Stomach (tissue), 4 donors: ENCODE measurements at regions not wholly inside any gene's neighbourhood (a gene's known extent, or its start where the extent isn't known, plus 50 kb on each side); places are given as distances from the start of the nearest gene placed in this dataset.

ENCODE experiments used
- CTCF ChIP-seq, 7 experiments: fragments of 450-650 bp in 4 of 7; fragments of 200-600 bp in 3 of 7; sonication (generic) in 3 of 7; IDR thresholded peaks; one replicate each; pipeline ENCODE4 v1.5.1; 2016 to 2019; ENCODE audit warnings: antibody characterized with exemption in 7 of 7, control low read depth in 2 of 7, mild to moderate bottlenecking in 1 of 7
- EP300 ChIP-seq: sonication (generic); formaldehyde crosslinking; IDR thresholded peaks from one replicate; pipeline ENCODE4 v1.6.1; 2017; ENCODE audit warnings: antibody characterized with exemption
- POLR2A ChIP-seq, 4 donors: fragments of 450-650 bp; IDR thresholded peaks; one replicate each; pipeline ENCODE4 v1.6.1; 2016; ENCODE audit warnings: antibody characterized with exemption in 4 of 4, control low read depth in 2 of 4, mild to moderate bottlenecking in 1 of 4, moderate library complexity in 1 of 4

- TF ChIP-seq CTCF (IDR thresholded peaks at IDR 0.05) (no peak), EP300 (no peak), POLR2A (IDR thresholded peaks at IDR 0.05) (no peak)
Measured at GRCh38 chr9:136610426-136610825, 52.3 kb upstream of the EGFL7 start.
